GM18867 (cell line): ENCODE measurements at regions not wholly inside any gene's neighbourhood (a gene's known extent, or its start where the extent isn't known, plus 50 kb on each side); places are given as distances from the start of the nearest gene placed in this dataset.

Experiments
- ATAC-seq: cut with Tn5 transposase; IDR thresholded peaks from one replicate; pipeline ENCODE4 v1.9.1; 2021; ENCODE audit warnings: mild to moderate bottlenecking, moderate library complexity; ENCODE audit not compliant: unreplicated experiment

DNA sequence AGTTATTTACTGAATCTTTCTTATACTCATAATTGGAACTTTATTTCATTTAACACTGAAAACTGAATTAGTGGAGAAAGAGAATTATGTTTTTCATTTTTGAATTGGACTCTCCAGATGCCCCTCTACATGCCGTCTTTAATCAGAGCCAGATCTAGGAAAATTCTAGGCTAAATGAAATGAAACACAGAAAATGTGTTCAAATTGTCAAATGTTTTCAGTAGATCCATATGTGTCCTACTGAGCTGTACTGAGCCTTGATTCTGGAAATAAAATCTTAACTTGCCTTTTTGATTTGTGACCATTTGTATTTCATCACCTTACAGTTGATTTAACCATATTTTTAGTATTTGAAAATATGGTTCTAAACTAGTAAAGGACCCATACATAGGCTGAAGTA, 64.0 kb upstream of the GK2 start:
- ATAC-seq = no peak

DNA sequence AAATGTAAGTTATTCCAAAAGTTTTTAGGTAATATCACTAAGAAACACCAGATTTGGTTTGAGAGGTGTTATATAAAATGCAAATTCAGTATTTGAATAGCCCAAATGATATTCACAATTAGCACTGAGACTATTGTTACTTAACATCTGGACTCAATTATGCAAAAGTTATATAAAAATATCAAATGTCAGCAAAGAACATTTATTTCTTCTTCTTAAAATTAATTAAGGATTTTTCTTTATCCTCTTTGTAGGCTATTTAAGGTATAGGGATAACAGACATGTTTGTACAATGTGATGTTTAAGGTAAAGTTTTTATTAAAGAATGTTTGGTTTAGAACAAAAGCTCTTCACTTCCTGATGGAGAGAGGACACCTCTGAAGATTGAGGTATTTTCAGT, 63.3 kb upstream of the GK2 start:
- no peak for ATAC-seq

DNA sequence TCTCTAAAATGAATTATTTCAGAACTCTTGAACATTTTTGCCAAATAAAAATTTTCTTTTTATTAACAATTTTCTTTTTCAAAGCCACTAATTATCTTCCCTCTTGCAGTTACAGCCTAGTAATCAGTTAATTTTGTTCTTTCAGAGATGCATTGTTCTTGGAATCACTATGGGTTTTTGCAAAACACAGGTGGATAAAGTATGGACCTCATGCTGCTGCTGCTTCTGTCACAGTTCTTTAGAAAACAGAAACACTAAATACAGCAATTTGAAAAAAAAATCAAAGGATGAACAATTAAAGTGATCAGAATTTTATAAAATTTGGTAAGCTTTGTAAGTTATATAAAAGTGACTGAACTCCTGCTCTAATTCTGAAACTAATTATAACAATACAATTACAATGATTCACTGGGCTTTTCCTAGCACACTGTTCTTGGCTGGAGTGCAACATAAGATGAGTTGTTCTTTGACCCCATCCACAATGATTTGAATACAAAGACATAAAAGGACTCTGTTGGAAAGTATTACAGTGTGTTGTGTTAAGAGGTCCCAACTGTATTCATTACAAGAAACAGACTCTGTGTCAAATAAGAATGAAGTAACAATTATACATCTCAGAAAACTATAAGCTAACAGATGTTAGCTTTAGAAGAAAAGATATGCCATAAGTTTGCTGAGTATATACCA, 59.4 kb upstream of the GK2 start:
- ATAC-seq = no peak

DNA sequence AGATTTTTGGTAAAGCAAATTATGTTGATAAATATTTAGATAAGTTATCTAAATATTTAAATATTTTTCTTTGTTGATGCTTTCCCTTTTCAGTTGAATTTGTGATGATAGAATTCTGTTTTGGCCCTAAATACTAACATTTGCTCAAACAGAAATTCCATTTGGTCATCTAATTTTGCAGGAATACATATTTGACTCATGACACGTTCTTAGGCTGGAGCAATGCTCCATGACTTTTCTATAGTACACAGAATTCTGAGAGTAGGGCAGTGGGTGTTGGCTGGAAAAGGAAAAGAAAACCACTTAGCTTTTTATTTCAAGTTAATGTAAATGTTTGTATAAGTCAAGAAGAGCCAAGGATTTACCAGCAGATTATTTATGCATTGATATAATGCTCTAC, 58.6 kb upstream of the GK2 start:
- ATAC-seq = no peak
